Heart left ventricle (tissue), 13 donors: ENCODE measurements at regions not wholly inside any gene's neighbourhood (a gene's known extent, or its start where the extent isn't known, plus 50 kb on each side); places are given as distances from the start of the nearest gene placed in this dataset.

ENCODE experiments used
- POLR2A ChIP-seq, 2 donors: fragments of 450-650 bp; IDR thresholded peaks; one replicate each; pipeline ENCODE4 v1.6.1; 2017; ENCODE audit warnings: antibody characterized with exemption in 2 of 2, mild to moderate bottlenecking in 2 of 2, moderate library complexity in 2 of 2
- TF ChIP-seq, protein P1 (sequence below), 12 donors: fragments of 200-600 bp; sonication (generic) in 4 of 12; IDR thresholded peaks; one replicate each; pipeline versions ENCODE4 v1.5.0 to v1.8.0; 2018 to 2022; ENCODE audit warnings: antibody characterized with exemption in 12 of 12, mild to moderate bottlenecking in 5 of 12
- donor health status: ischemic (EF 13 %, LVEDD 7.1; RV severe dilation, severe dysfunction).
- donor health status: DM: no; HTN: yes; CAD: no.
- donor health status: DM: no; HTN: no; CAD: no.
- donor health status: ischemic (EF 25% LVEDD 6.9; RV normal size, moderate dysfunction).
- donor health status: ischemic (EF 25% LVEDD 5.7; RV mildly dilated, moderate dysfunction).
- donor health status: ischemic (EF 35%, LVEDD 5.7; RV mildly dilated, moderate dysfunction).
- donor health status: nonischemic (EF 11% LVEDD 7.7; RV severe dilation, severe dysfunction).
- donor health status: DM: yes; HTN: yes; CAD: no.
- donor health status: PGD.
- donor health status: ischemic (EF 29% LVEDD 5.4; RV normal size, mild dysfunction).
- donor health status: nonischemic (EF 23%, LVEDD 6.1; RV moderate dilation, normal function).

DNA sequence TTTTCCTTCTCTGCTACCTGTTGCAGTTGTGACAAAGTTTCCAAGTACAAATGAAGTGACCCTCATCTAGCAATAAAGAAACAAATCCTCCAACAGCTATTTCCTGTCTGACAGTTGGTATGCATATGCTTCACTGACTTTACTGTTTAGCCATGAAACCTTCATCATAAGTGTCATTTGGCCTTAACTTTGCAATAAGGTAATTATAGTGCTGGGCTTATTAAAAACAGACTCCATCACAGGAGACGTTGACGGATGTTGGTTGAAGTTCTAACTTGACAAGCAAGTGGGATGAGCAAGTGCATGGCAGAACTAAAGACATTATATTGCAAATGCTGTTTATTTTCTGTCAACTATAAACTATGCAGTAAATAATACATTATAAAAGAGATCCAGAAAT, 425.2 kb downstream of the RPS29 start:
- TF ChIP-seq, protein P1, sequence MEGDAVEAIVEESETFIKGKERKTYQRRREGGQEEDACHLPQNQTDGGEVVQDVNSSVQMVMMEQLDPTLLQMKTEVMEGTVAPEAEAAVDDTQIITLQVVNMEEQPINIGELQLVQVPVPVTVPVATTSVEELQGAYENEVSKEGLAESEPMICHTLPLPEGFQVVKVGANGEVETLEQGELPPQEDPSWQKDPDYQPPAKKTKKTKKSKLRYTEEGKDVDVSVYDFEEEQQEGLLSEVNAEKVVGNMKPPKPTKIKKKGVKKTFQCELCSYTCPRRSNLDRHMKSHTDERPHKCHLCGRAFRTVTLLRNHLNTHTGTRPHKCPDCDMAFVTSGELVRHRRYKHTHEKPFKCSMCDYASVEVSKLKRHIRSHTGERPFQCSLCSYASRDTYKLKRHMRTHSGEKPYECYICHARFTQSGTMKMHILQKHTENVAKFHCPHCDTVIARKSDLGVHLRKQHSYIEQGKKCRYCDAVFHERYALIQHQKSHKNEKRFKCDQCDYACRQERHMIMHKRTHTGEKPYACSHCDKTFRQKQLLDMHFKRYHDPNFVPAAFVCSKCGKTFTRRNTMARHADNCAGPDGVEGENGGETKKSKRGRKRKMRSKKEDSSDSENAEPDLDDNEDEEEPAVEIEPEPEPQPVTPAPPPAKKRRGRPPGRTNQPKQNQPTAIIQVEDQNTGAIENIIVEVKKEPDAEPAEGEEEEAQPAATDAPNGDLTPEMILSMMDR (IDR thresholded peaks at IDR 0.05): no peak
- no peak for TF ChIP-seq POLR2A (IDR thresholded peaks at IDR 0.05)
